OCI-M2 (cell line): ENCODE measurements at regions not wholly inside any gene's neighbourhood (a gene's known extent, or its start where the extent isn't known, plus 50 kb on each side); places are given as distances from the start of the nearest gene placed in this dataset.
"Not testable (repeated sequence)": the region's sequence is repeated elsewhere in the genome, so short reads cannot be mapped to it uniquely, and the experiment has no call there.

Experiments
- DNase-seq: peaks from one replicate; lab custom pipeline; 2025; ENCODE audit not compliant: unreplicated experiment; lab: John Stamatoyannopoulos, UW

DNA sequence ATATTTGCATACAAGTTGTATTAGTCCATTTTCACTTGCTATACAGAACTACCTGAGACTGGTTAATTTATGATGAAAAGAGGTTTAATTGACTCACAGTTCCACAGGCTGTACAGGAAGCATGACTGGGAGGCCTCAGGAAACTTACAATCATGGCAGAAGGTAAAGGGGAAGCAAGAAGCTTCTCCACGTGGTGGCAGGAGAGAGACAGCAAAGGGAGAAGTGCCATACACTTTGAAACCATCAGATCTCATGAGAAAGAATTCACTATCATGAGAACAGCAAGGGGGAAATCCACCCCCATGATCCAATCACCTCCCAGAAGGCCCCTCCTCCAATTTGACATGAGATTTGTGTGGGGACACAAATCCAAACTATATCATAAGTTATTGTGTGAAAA, 506.7 kb upstream of the DPH6 start:
- not testable (repeated sequence) for DNase-seq

DNA sequence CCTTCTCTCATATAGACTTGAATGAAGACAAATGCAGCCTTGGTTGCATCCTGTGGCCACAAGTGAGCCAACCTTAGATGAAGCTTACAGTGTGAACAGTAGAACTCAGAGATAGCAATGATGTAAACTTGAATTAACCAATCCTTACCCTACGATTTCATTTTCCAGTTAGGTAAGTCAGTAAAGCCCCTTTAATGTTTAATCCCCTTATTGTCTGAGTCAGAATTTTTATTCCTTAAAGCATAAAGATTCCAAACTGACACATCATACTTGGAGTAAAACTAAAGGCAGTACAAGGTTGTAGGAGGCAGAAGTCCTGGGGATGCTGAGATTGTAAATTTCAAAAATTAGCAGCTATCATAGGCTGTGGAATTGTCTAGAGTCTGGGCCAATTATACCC, 507.8 kb upstream of the DPH6 start:
- no peak for DNase-seq

DNA sequence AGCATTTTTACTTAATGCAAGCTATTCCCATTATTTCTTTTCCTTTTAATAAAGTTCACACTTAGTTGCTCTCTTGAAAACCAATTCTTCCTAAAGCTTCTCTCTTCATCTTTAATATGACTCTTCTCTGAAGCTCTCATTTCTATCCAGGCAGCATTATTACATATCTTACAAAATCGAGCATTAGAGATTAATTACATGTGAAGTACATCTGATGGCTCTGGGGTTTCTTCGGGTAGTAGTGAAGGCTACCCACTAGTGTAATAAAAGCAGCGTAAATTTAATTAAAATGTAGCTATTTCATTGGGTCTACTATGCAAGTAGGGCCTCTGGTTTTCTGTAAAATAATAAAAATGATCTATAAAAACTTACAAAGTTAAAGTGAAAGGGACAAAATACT, 513.6 kb upstream of the DPH6 start:
- no peak for DNase-seq

DNA sequence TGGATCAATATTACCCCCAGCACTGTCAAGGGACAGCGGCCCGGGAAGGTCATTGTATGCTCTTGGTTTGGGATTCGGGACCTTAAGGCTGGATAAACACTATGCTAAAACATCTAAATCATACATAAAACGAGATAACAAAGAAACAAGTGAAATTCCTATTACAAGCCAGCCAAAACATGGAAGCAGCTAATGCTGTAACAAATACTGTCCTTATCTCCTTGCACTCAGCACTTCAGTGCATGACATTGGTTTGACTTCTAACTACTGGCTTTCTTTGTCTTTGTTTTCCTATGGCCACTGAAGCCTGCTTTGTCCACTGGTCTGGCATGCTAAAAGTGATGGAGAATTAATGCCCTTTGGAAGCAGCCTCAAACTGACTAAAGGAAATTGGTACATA, 516.4 kb upstream of the DPH6 start:
- DNase-seq, result no peak

DNA sequence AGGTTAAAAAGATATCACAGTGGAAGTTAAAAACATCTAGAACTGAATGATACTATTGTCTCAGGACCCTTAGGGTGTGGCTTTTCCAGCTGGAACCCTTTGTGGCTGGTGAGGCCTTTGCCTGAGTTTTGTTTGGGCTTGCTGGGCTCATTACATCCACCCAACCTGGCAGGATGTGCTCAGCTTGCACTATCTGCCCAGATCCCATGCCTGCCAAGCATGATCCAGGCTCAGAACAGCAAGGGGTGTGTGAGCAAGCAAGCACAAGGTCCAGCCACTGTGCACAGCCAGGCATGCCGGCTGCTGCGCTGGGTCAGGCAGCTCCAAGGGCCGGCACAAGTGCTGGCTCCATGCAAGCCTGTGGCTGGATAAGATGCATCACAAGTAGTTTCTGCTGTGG, 512.7 kb upstream of the CDIN1 start:
- no peak for DNase-seq

DNA sequence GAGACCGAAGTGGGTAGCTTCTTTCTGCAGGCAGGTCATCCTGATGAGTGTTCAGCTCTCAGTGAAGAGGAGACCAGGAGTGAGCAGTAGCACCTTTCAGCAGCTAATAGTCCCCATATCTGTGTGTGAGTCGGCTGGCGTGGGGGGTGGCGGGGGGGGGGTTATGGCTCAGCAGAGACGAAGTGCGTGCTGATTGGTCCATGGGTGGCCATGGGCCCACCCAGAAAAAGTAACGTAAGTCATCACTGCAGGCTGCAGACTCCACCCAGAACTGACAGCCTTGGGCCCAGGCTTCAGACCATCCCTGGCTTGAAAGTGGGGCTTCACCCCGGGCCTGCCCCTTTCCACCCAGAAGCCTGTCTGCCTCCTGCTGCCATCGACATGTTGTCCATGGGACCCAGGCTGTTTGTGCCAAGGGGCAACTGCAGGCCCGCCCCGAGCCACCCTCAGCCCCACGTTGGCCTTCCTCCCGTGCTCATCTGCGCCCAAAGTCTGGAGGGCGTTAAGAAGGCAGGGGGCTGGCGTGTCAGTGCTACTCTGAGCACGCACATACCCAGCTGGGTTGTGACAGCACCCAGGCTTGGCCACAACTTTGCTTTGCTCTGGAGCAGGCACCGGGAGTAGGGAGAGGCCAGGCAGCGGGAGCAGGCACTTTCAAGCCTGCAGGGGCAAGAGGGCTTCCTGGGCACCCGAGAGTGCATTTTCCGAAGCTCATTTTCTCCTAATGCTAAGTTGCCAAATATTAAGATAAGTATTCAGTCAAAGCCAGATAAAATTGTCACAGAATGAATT, 511.7 kb upstream of the CDIN1 start:
- no peak for DNase-seq

DNA sequence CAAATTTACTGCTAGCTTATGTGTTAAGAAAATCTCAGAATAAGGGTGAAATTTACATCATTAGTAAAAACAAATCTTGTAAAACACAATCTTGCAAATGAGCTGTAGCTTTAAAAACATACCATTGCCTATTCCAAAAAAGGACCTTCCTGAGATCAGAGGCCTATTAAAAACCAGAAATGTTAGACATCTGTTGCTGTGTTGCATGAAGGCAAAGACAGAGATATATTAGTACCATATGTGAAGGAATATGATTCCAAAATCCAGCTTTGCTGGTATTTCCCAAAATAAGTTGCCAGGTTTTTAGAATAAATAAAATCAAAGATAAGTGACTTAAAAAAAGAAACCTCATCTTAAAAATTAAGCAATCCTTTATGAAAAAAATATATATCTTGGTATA, 504.1 kb upstream of the CDIN1 start:
- DNase-seq, result no peak

DNA sequence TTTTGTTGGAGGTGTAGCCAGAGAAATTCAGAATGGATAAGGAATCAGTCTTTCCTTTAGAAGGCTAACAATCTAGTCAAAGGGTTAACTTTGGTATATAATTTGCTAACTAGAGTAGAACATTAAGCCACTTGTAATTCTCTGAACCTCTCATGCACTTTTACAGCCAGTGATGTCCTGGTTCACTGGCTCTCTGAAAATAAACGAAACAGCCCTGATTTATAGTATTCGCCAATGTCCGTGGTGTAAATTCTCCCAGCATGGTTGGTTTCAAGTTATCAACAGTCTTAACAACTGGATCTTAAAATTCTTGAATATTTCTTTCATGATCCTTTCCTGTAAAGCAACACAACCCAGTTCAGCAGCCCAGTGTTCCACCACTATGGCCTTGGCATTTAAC, 500.4 kb upstream of the CDIN1 start:
- no peak for DNase-seq

DNA sequence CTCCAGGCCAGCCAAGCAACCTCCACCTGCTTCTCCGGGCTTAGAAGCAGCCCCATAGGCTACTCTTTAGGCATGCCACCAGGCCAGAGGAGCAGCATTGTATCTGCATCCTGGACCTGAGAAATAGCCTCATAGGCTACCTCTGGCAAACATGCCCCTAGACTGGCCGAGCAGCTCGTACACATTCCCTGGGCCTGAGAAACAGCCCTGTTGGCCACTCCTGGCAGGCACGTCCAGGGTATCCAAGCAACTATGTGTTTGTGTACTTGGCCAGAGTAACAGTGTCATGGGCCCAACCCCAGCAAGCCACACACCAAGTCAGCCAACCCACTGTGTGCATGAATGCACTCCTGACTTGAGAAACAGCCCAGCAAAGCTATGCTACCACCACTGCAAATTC, 498.7 kb upstream of the CDIN1 start:
- no peak for DNase-seq

DNA sequence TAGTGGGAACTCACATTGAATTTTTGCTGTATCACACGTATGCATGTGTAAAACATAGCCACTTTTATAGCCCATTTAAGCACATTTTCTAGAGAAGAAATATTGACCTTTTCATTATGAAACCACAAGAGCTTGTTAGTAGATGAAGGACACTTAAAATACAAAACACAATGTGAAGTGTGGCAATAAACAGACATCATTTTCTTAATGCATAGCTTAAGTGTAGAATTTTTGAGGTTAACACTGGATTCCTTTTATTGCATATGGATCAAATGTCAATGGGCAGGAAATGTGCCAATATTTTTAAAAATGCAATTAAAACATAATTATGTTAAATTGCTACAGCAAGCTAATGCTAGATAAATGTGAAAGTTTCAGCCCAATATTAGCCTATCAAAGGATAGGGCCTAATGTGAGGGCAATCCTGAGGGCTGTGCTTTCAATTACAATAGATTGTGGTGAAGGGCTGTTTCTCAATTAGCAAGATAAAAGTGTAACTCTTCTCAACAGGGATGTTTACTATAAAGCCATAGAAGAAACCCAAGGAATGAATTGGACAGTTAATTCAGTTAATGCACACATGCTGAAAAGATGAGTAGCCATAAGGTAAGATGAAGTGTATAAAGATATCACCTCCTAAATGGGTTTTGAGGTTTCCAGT, 489.0 kb upstream of the CDIN1 start:
- no peak for DNase-seq

DNA sequence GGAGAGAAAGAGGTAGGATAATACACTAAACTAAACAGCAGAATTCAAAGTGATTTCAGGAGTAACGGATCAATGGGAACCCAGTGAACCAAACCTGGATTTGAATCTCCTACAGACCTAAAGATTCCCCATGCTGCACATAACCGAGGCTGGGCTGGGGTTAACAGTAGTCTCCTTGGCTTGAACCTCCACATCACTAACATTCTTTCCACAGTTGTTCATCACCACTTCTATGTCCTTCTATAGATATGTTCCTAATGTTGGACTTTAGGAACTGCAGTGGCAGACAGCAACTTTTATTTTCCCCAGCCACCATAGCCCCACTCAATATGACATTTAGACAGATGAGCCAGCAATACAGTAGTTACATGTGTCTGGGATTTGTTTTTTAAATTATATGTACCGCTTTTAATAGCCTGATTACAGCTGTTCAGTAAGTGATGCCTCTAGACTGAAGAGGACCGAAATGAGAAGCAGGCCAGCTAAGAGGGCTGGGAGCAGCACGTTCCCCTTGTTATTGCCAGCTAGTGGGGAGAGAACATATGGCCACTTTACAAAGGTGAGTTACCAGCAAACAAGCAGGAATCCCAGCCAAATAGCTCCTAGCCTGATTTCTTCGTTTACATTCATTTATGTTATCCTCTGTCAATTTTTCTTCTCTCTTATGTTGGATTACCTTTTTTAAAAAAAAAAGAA, 472.6 kb upstream of the CDIN1 start:
- DNase-seq, result no peak

DNA sequence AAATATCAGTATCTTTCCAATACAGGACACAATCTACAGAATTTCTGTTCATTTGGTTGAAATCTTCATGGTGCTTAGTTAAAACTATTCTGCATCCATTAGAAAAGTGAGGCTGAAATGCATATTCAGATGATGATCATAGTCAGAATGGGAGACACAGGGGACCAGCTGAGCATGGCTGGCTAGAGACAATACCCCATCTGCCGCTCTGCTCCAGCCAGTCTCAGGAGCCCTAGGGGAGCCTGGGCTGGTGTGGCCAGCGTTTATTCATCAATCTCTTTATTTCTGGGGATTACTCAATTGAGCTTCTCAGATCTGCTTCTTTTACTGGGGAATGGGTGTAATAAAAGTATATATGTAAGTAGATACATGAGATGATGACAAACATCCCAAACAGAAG, 470.9 kb upstream of the CDIN1 start:
- DNase-seq, result no peak

DNA sequence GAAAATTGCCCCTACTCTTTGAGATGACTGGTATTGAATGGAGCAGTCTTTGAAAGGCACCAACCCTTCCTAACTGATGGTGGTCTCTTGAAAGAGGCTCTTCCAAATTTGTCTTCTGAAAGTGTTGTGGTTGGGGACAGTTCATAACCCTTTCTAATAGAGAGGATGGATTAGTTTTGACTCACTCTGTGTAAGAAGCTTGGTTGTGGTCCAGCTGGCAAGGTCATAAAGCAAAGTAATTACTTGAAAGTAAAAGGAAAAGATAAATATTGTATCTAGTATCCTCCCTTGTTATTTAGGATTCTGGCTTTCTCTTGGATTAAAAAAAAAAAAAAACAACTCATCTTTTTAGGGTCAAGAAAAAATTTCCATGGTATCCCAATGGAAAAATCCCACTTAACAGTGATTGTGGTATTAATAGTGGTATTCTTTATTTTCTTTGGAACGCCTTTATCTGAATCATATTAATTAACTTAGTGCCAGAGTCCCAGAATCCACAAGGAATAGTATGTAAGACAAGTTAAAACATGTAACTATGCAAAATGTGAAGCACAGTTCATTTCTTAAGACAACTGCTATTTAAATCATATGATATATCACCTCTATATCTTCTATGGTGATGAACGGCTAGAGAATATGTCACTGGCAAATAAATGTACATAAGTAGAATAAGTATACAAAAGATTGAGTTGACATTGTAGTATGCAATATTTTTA, 469.3 kb upstream of the CDIN1 start:
- no peak for DNase-seq

DNA sequence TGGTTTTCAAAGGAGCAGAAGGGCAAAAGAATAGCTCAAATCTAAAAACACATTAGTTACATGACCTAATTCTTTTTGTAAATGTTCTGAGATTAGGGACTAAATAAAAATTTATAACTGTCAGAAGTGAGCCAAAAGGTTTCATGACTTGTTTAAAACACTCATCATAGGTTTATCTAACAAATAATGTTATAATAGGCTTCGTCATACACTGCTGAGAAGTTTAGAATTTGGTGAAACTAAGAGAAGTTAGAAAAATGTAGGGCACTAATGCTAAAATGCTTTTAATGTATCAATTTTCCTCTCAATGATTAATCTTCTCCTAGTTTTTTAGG, 468.8 kb upstream of the CDIN1 start:
- DNase-seq, result no peak

DNA sequence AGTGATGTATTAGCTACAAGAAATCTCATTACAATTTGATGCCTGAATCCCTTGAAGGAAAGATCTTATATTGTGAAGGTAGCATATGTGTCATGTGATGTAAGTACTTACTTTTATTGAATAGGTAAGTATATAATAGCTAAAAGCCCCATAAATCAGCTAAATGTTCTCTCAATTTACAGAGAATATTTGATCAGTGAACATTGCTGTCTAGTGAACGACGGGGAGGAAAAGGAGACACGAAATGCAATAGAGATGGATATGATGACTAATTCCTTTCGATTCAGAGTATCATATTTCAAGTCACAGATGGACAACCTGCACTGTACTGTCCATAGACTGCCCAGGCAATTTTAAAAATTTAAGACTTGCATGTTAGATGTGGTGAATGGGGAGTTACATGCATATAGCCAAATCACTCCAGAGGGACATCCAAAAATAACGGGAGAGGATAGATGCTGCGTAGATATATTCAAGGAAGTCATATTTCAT, 462.1 kb upstream of the CDIN1 start:
- no peak for DNase-seq

DNA sequence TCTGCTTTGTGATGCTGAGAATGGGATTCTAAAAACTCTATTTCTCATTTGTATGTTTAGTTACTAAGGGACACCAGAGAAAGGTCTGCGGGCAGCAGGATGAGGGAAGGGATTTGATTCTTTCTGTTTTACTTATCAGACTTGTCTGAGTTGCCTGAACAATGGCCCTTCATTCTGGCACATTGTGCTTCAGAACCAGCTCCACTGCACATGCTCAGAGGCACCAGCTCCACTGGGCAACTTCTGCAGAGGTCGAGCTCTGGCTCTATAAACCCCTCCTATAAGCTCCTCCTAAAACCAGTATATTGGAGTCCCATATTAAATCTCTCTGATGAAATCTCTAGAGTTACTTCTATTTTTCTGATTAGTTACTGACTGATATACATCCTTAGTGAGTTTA, 453.2 kb upstream of the CDIN1 start:
- no peak for DNase-seq

DNA sequence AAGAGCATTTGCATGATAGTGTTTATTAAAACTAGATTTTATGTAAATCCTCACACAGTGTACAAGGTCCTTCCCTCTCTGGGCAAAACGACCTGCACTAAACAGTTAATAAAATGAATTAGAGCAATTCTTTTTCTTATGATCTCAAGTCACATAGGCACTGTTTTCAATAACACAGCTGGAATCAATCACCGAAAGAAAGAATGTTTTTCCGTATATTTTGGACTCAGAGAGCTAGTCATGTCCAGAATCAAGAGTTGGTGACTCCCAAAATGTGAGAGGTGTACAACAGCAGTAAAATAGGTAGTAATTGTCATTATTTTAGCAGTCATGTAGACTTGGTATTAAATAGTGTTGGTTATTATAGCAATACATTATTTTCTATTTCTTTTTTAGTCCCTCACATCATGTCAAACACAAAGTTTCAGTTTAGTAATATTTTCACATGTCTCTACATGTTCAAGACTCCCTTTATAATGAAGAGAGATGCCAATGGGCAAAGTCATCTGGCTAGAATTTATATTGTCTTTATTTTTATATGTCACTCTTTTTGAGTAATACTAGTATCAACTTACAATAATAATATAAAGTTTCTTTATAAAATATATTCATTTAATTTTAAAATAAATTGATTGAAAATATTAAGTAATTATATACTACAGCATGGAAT, 448.6 kb upstream of the CDIN1 start:
- DNase-seq, result no peak

DNA sequence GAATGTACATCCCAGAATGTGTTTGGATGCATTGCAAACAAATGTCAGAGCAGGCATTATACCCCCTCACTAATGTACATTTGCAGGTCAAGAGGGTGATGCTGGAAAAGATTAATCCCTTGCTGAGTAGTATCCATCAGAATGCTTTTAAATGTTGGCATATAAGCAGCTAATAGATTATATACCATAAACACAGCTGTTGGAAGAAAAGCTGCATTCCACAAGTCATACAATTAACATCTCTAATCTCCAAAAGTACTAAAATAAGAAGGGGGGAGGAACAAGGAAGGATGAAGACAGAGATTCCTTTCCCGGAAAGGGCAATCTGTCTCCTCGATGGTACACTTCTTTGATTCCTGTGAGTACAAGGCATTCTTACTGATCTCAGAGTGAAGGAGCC, 445.7 kb upstream of the CDIN1 start:
- DNase-seq, result no peak

DNA sequence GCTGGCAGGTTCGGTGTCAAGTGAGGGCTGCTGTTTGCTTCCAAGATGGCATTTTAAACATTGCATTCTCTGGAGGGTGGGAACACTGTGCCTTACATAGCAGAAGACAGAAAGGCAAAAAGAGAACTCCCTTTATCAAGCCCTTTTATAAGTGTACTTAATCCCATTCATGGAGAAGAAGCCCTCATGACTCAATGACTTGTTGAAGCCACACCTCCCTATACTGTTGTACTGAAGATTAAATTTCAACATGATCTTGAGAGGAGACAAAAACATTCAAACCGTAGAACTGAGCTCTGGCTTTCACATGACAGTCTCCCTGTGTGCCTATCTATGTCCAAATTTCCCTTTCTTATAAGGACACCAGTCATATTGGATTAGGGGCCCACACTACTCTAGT, 443.4 kb upstream of the CDIN1 start:
- no peak for DNase-seq

DNA sequence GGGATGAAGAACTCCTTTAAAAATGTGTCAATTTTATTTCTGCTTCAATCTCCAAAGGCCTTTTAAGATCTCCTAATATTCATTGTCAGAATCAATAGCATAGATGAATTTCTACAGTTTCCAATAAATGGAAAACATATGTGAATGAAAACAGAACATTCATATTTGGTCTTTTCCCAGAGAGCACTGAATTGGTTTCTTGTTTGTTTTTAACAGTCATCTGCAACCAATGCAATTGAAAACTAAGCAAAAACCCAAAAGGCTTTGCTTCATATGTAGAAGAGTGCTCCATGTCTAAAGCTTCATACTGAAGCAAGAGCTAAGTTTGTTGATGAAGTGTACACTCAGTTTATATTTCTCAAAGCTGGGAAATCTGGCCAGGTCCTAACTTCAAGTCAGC, 426.5 kb upstream of the CDIN1 start:
- DNase-seq, result no peak

DNA sequence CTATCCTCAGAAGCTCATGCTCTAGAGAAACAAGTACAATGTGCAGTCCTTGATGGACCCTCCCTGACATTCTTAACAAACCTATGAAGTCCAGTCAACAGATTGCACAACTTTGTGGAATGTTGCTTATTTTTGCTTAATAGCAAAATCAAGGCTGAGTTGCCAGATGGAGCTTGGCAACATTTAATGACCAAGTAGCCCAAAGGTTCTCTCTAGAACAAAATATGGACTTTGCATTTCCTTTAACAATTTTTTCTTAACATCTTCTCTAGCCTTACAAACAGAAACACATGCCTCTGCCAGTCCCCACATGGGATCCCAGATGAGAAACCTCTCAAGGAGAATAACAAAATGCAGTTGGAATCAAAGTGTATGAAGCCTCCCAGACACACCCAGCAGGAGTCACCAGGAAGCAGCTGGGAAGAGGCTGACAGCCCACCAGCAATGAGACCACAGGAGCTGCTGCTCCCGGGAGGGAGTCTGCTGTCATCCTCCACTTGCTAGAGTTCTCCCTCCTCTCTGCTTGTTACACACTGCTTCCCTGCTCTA, 422.5 kb upstream of the CDIN1 start:
- no peak for DNase-seq
